H1 (cell line): ENCODE measurements at regions not wholly inside any gene's neighbourhood (a gene's known extent, or its start where the extent isn't known, plus 50 kb on each side); places are given as distances from the start of the nearest gene placed in this dataset.
A peak's percentile ranks its signal among the peaks of the same experiment; 100 is the strongest.

Experiments
- CTCF ChIA-PET: fragments of 300-600 bp; sonication (Branson Sonifier 250); formaldehyde crosslinking; loops from one replicate; lab custom pipeline; 2021; ENCODE audit not compliant: partially characterized antibody; lab: Charles Lee
- POLR2A ChIA-PET: fragments of 300-600 bp; sonication (Branson Sonifier 250); formaldehyde crosslinking; loops from one replicate; lab custom pipeline; 2021; ENCODE audit warnings: inconsistent platforms; ENCODE audit not compliant: partially characterized antibody; lab: Charles Lee
- DNase-seq, 2 experiments: peaks; one replicate each; pipeline versions ENCODE4 v3.0.0 to v3.0.0-alpha.2; 2010 to 2022; ENCODE audit warnings: low spot score in 2 of 2, low read depth in 1 of 2, mixed read lengths in 1 of 2
- FAIRE-seq: peaks from 2 replicates; lab custom pipeline; 2011; peaks lifted over from hg19 to GRCh38; lab: Jason Lieb, UNC
- H2AFZ ChIP-seq: 2 replicates; pipeline ENCODE4 v1.8.1; 2012; ENCODE audit warnings: low read length, inconsistent platforms
- H2AK5ac ChIP-seq: 2 replicates; pipeline ENCODE4 v1.6.1; 2013; ENCODE audit warnings: low read depth, low read length
- H2BK120ac ChIP-seq: replicated peaks from 2 replicates; pipeline ENCODE3; 2013; ENCODE audit warnings: low read depth, low read length, inconsistent platforms
- H2BK12ac ChIP-seq: 2 replicates; pipeline ENCODE4 v1.6.1; 2013; ENCODE audit warnings: low read depth, low read length
- H2BK15ac ChIP-seq: 2 replicates; pipeline ENCODE4 v1.6.1; 2013; ENCODE audit warnings: low read length
- H2BK20ac ChIP-seq: 2 replicates; pipeline ENCODE4 v1.6.1; 2013; ENCODE audit warnings: low read length
- H2BK5ac ChIP-seq: 2 replicates; pipeline ENCODE4 v1.6.1; 2013; ENCODE audit warnings: low read depth, low read length
- H3K14ac ChIP-seq: 2 replicates; pipeline ENCODE4 v1.6.1; 2013; ENCODE audit warnings: inconsistent platforms; ENCODE audit not compliant: insufficient read length
- H3K18ac ChIP-seq: 2 replicates; pipeline ENCODE4 v1.6.1; 2013; ENCODE audit warnings: low read length; ENCODE audit errors: extremely low read depth
- H3K23ac ChIP-seq: 2 replicates; pipeline ENCODE4 v1.6.1; 2013; ENCODE audit warnings: inconsistent platforms; ENCODE audit not compliant: insufficient read length
- H3K23me2 ChIP-seq: 2 replicates; pipeline ENCODE4 v1.6.1; 2013; ENCODE audit warnings: low read depth, low read length
- H3K27ac ChIP-seq: 2 replicates; pipeline ENCODE4 v1.6.1; 2011; ENCODE audit warnings: low read depth, low read length, inconsistent platforms
- H3K27me3 ChIP-seq, 4 experiments: replicated peaks in 1 of 4; 1 replicate in 1 of 4; 2 replicates in 3 of 4; pipeline versions ENCODE4 v1.6.1 to v1.8.1; 2011 to 2013; ENCODE audit warnings: low read length in 3 of 4, mild to moderate bottlenecking in 3 of 4, inconsistent platforms in 2 of 4, mixed read lengths in 2 of 4, moderate library complexity in 1 of 4; ENCODE audit not compliant: control insufficient read depth in 3 of 4, insufficient read depth in 3 of 4; ENCODE audit errors: extremely low read depth in 1 of 4
- H3K36me3 ChIP-seq, 4 experiments: 2 replicates each; pipeline versions ENCODE4 v1.6.1 to v1.8.1; 2011 to 2013; ENCODE audit warnings: mild to moderate bottlenecking in 4 of 4, low read length in 3 of 4, moderate library complexity in 2 of 4, control low read depth in 1 of 4, inconsistent platforms in 1 of 4; ENCODE audit not compliant: insufficient read depth in 4 of 4, control insufficient read depth in 2 of 4
- H3K4ac ChIP-seq: replicated peaks from 2 replicates; pipeline ENCODE3; 2013; ENCODE audit warnings: low read length, low read depth, mixed read lengths, inconsistent platforms; ENCODE audit not compliant: insufficient read length
- H3K4me1 ChIP-seq, 4 experiments: replicated peaks in 1 of 4; 1 replicate in 1 of 4; 2 replicates in 3 of 4; pipeline versions ENCODE4 v1.6.1 to v1.8.1; 2011 to 2013; ENCODE audit warnings: low read length in 3 of 4, inconsistent platforms in 2 of 4, mixed read lengths in 1 of 4; ENCODE audit not compliant: insufficient read depth in 4 of 4, control insufficient read depth in 3 of 4
- H3K4me2 ChIP-seq, 2 experiments: 2 replicates each; pipeline versions ENCODE4 v1.6.1 to v1.8.1; 2011 to 2013; ENCODE audit warnings: low read depth in 2 of 2, low read length in 2 of 2, control low read depth in 1 of 2, inconsistent platforms in 1 of 2, mild to moderate bottlenecking in 1 of 2; ENCODE audit not compliant: insufficient read depth in 1 of 2
- H3K4me3 ChIP-seq, 4 experiments: fragments of 200-600, 300-600 bp in 1 of 4; sonication (generic), shearing (Covaris generic), sonication (Bioruptor Twin) in 1 of 4; 2 replicates each; pipeline versions ENCODE4 v1.5.1 to v1.8.1; 2011 to 2016; ENCODE audit warnings: low read length in 4 of 4, low read depth in 3 of 4, control low read depth in 2 of 4, inconsistent platforms in 2 of 4, mild to moderate bottlenecking in 2 of 4, mixed read lengths in 1 of 4, moderate library complexity in 1 of 4; ENCODE audit not compliant: insufficient read depth in 2 of 4; ENCODE audit errors: extremely low read depth in 1 of 4
- H3K56ac ChIP-seq: replicated peaks from 2 replicates; pipeline ENCODE3; 2013; ENCODE audit warnings: low read depth, mild to moderate bottlenecking, mixed read lengths, low read length, inconsistent platforms; ENCODE audit not compliant: insufficient read length
- H3K79me1 ChIP-seq: 2 replicates; pipeline ENCODE4 v1.6.1; 2013; ENCODE audit warnings: low read depth, low read length, control low read depth
- H3K79me2 ChIP-seq, 2 experiments: 2 replicates each; pipeline versions ENCODE4 v1.6.1 to v1.8.1; 2012 to 2013; ENCODE audit warnings: low read length in 2 of 2, mild to moderate bottlenecking in 2 of 2, inconsistent platforms in 1 of 2; ENCODE audit not compliant: insufficient read depth in 2 of 2, control insufficient read depth in 1 of 2
- H3K9ac ChIP-seq, 4 experiments: replicated peaks in 1 of 4; 1 replicate in 1 of 4; 2 replicates in 3 of 4; pipeline versions ENCODE4 v1.6.1 to v1.8.1; 2011 to 2013; ENCODE audit warnings: low read depth in 3 of 4, low read length in 3 of 4, control low read depth in 2 of 4, mild to moderate bottlenecking in 2 of 4, moderate library complexity in 2 of 4, inconsistent platforms in 1 of 4; ENCODE audit errors: extremely low read depth in 1 of 4
- H3K9me3 ChIP-seq, 2 experiments: 2 replicates each; pipeline versions ENCODE4 v1.6.1 to v1.8.1; 2012 to 2013; ENCODE audit warnings: mild to moderate bottlenecking in 2 of 2, moderate library complexity in 2 of 2, control low read depth in 1 of 2, inconsistent platforms in 1 of 2, low read depth in 1 of 2, low read length in 1 of 2, mixed read lengths in 1 of 2; ENCODE audit not compliant: insufficient read depth in 2 of 2
- H4K20me1 ChIP-seq, 2 experiments: replicated peaks in 1 of 2; 2 replicates each; pipeline versions ENCODE3 to v1.8.1; 2011 to 2013; ENCODE audit warnings: inconsistent platforms in 2 of 2, low read length in 2 of 2, mild to moderate bottlenecking in 1 of 2; ENCODE audit not compliant: insufficient read depth in 2 of 2, control insufficient read depth in 1 of 2
- H4K5ac ChIP-seq: 2 replicates; pipeline ENCODE4 v1.6.1; 2013; ENCODE audit warnings: low read length, low read depth, mixed read lengths, inconsistent platforms; ENCODE audit not compliant: insufficient read length
- H4K8ac ChIP-seq: 2 replicates; pipeline ENCODE4 v1.8.0; 2013; ENCODE audit warnings: mild to moderate bottlenecking, moderate library complexity, low read length, inconsistent platforms; ENCODE audit not compliant: insufficient read depth; ENCODE audit errors: extremely low read depth
- H4K91ac ChIP-seq: replicated peaks from 2 replicates; pipeline ENCODE3; 2013; ENCODE audit warnings: low read length, mixed read lengths, inconsistent platforms; ENCODE audit not compliant: insufficient read length
- BCL11A ChIP-seq, 2 experiments: IDR thresholded peaks; one replicate each; pipeline ENCODE4 v1.6.1; 2011; ENCODE audit warnings: low read depth in 2 of 2, low read length in 2 of 2, mild to moderate bottlenecking in 2 of 2
- CBX5 ChIP-seq: fragments of 300-800, 300-1000 bp; sonication (generic); IDR thresholded peaks from 2 replicates; pipeline ENCODE4 v1.7.1; 2016; ENCODE audit warnings: antibody characterized with exemption, low read length, low read depth
- EZH2 ChIP-seq: fragments of 200-600 bp; sonication (generic); IDR thresholded peaks from 2 replicates; pipeline ENCODE4 v1.7.1; 2012; ENCODE audit warnings: low read depth, mild to moderate bottlenecking, moderate library complexity, low read length, inconsistent platforms; ENCODE audit not compliant: severe bottlenecking
- JUND ChIP-seq: IDR thresholded peaks from 2 replicates; pipeline ENCODE4 v1.6.1; 2011; ENCODE audit warnings: mild to moderate bottlenecking, improper control_type of control experiment, low read length
- KDM1A ChIP-seq: fragments of 200-600, 300-600 bp; sonication (generic); IDR thresholded peaks from 2 replicates; pipeline ENCODE4 v1.7.1; 2016; ENCODE audit warnings: mild to moderate bottlenecking, low read length, borderline replicate concordance
- KDM5A ChIP-seq: fragments of 200-600 bp; IDR thresholded peaks from 2 replicates; pipeline ENCODE4 v1.7.1; 2012; ENCODE audit warnings: mild to moderate bottlenecking, low read length, inconsistent platforms, mixed read lengths
- MAFK ChIP-seq: IDR thresholded peaks from 2 replicates; pipeline ENCODE4 v1.6.1; 2012; ENCODE audit warnings: low read depth, mild to moderate bottlenecking, improper control_type of control experiment, low read length
- POU5F1 ChIP-seq: IDR thresholded peaks from 2 replicates; pipeline ENCODE4 v1.6.1; 2011; ENCODE audit warnings: low read depth, mild to moderate bottlenecking, low read length, moderate library complexity
- RFX5 ChIP-seq: IDR thresholded peaks from 2 replicates; pipeline ENCODE4 v1.6.1; 2011; ENCODE audit warnings: low read depth, low read length, improper control_type of control experiment, borderline replicate concordance
- SAP30 ChIP-seq: fragments of 300-600 bp; sonication (generic); IDR thresholded peaks from 2 replicates; pipeline ENCODE4 v1.7.1; 2012; ENCODE audit warnings: low read length, moderate library complexity, mild to moderate bottlenecking, inconsistent platforms; ENCODE audit not compliant: insufficient read depth, insufficient replicate concordance
- SIN3A ChIP-seq, 2 experiments: IDR thresholded peaks in 1 of 2; conservative IDR thresholded peaks in 1 of 2; 2 replicates each; pipeline ENCODE4 v1.6.1; 2011 to 2012; ENCODE audit warnings: low read length in 2 of 2, improper control_type of control experiment in 1 of 2, low read depth in 1 of 2, mild to moderate bottlenecking in 1 of 2
- YY1 ChIP-seq: IDR thresholded peaks from 2 replicates; pipeline ENCODE4 v1.6.1; 2011; ENCODE audit warnings: low read depth, mild to moderate bottlenecking, low read length
- WGBS, 2 experiments: shearing (Covaris generic) in 1 of 2; methylation state at CpG; one replicate each; pipeline versions ENCODE4 v1.1.6 to v1.1.7; 2013 to 2015; ENCODE audit warnings: low lambda C conversion rate in 2 of 2, mixed read lengths in 2 of 2, inconsistent platforms in 1 of 2, low coverage in 1 of 2, missing lambda C conversion rate in 1 of 2; ENCODE audit not compliant: insufficient replicate concordance in 2 of 2, insufficient coverage in 1 of 2, insufficient read length in 1 of 2; ENCODE audit errors: extremely low coverage in 1 of 2, missing lambda C conversion rate in 1 of 2; 5-methylcytosine and 5-hydroxymethylcytosine counted together

- no peak for FAIRE-seq
- WGBS, 2 experiments: 87% methylated on average over 12 of the region's 12 CpGs; no CpG with 5 or more reads in 1 of the 2 experiments
- no peak overlapping the region for H4K5ac ChIP-seq
- no peak overlapping the region for H2BK120ac ChIP-seq
- H3K9me3 ChIP-seq: peaks cover 7 to 15% of the 10 kb centered on the region in 2 experiments; a peak in 3 of 4 replicates
- no peak overlapping the region for H2BK5ac ChIP-seq
- H3K27me3 ChIP-seq: no peaks in the 10 kb centered on the region
- H3K79me2 ChIP-seq: no peaks in the 10 kb centered on the region
- H3K9ac ChIP-seq: no peak overlapping the region
- H3K4me1 ChIP-seq: peaks cover 0 to 3% (median 0%) of the 10 kb centered on the region in 4 experiments; a peak in 1 of 7 replicates
- H2BK15ac ChIP-seq: peak overlapping the region; percentile 94; the same call in 1 of the 2 replicates
- H3K23ac ChIP-seq: no peak overlapping the region
- no peak overlapping the region for H4K8ac ChIP-seq
- peak overlapping the region; percentile 24; the same call in 1 of the 2 replicates for H3K18ac ChIP-seq
- POLR2A ChIA-PET: interaction anchor here (1.0 to 1.2 kb wide), 2 partner anchors 45 to 54 kb away, joined by 4 read pairs; no protein-coding TSS in a partner anchor
- no peak overlapping the region for H3K14ac ChIP-seq
- no peaks in the 10 kb centered on the region for H3K79me1 ChIP-seq
- no peaks in the 10 kb centered on the region for H3K36me3 ChIP-seq
- H2AK5ac ChIP-seq: peak overlapping the region; percentile 53; the same call in 1 of the 2 replicates
- no peak overlapping the region for H3K27ac ChIP-seq
- H4K91ac ChIP-seq: peak overlapping the region; percentile 41
- no peak overlapping the region for H3K4me3 ChIP-seq
- H3K4me2 ChIP-seq: no peak overlapping the region
- peaks cover 3% of the 10 kb centered on the region; the same call in 1 of the 2 replicates for H3K23me2 ChIP-seq
- H3K4ac ChIP-seq: no peak overlapping the region
- no peaks in the 10 kb centered on the region for H4K20me1 ChIP-seq
- H3K56ac ChIP-seq: no peak overlapping the region
- peak overlapping the region; percentile 33; the same call in 1 of the 2 replicates for H2BK12ac ChIP-seq
- H2AFZ ChIP-seq: no peak overlapping the region
- CTCF ChIA-PET: interaction anchor here (0.6 to 2.6 kb wide), 6 partner anchors 15 to 124 kb away, joined by 3 to 10 read pairs (median 5); no protein-coding TSS in a partner anchor
- no peak for DNase-seq
- peak overlapping the region; percentile 8; the same call in 1 of the 2 replicates for H2BK20ac ChIP-seq
- TF ChIP-seq POU5F1: no peak
- TF ChIP-seq KDM1A: no peak
- no peak for TF ChIP-seq RFX5
- no peak for TF ChIP-seq YY1
- TF ChIP-seq KDM5A: no peak
- TF ChIP-seq CBX5: no peak
- TF ChIP-seq BCL11A (IDR thresholded peaks at IDR 0.05; ENCODE audit: low read depth in 2 of 2, low read length in 2 of 2): no peak
- no peak for TF ChIP-seq EZH2
- no peak for TF ChIP-seq JUND
- no peak for TF ChIP-seq MAFK
- TF ChIP-seq SIN3A (conservative IDR thresholded peaks at IDR 0.05 in 1 of 2, IDR thresholded peaks at IDR 0.05 in 1 of 2; ENCODE audit: low read depth in 1 of 2, low read length in 2 of 2): no peak
- TF ChIP-seq SAP30: no peak
Measured at GRCh38 chr2:41992671-41993434, 55.0 kb upstream of the PKDCC start.
